GM23338 (cell line): ENCODE measurements at regions not wholly inside any gene's neighbourhood (a gene's known extent, or its start where the extent isn't known, plus 50 kb on each side); places are given as distances from the start of the nearest gene placed in this dataset.

Experiments used
- ATAC-seq: fragments of 200-7000 bp; cut with Tn5 transposase; 3 replicates; pipeline ENCODE4 v1.9.1; 2020
- DNase-seq: peaks from one replicate; pipeline ENCODE4 v3.0.0-alpha.2; 2015; ENCODE audit warnings: low spot score
- H2AFZ ChIP-seq: fragments of 200-600 bp; sonication (generic); 2 replicates; pipeline ENCODE4 v1.8.0; 2016; ENCODE audit warnings: antibody characterized with exemption, mild to moderate bottlenecking, moderate library complexity
- H3F3A ChIP-seq: fragments of 200-600 bp; sonication (generic); replicated peaks from 2 replicates; pipeline ENCODE4 v1.8.0; 2017; ENCODE audit warnings: antibody characterized with exemption, mixed run types, low read depth
- H3K27ac ChIP-seq: fragments of 200-600 bp; sonication (generic); 2 replicates; pipeline ENCODE4 v1.6.1; 2016; ENCODE audit warnings: low read depth
- H3K27me3 ChIP-seq: fragments of 200-600 bp; sonication (generic); 2 replicates; pipeline ENCODE4 v1.8.0; 2016; ENCODE audit warnings: mild to moderate bottlenecking, mixed run types, moderate library complexity; ENCODE audit not compliant: insufficient read depth
- H3K36me3 ChIP-seq: fragments of 200-600 bp; sonication (generic); 2 replicates; pipeline ENCODE4 v1.8.0; 2016; ENCODE audit warnings: mild to moderate bottlenecking; ENCODE audit not compliant: insufficient read depth
- H3K4me1 ChIP-seq: fragments of 200-600 bp; sonication (generic); 2 replicates; pipeline ENCODE4 v1.8.0; 2016; ENCODE audit warnings: mild to moderate bottlenecking, moderate library complexity; ENCODE audit not compliant: insufficient read depth
- H3K4me2 ChIP-seq: fragments of 200-600 bp; sonication (generic); 2 replicates; pipeline ENCODE4 v1.7.1; 2017; ENCODE audit warnings: mixed run types
- H3K4me3 ChIP-seq: fragments of 200-600 bp; sonication (generic); 2 replicates; pipeline ENCODE4 v1.6.1; 2016; ENCODE audit warnings: mixed run types
- H3K79me2 ChIP-seq: fragments of 200-600 bp; sonication (generic); replicated peaks from 2 replicates; pipeline ENCODE4 v1.8.0; 2017; ENCODE audit warnings: mild to moderate bottlenecking; ENCODE audit not compliant: insufficient read depth
- H3K9me2 ChIP-seq: fragments of 200-600 bp; sonication (generic); 2 replicates; pipeline ENCODE4 v1.8.0; 2017; ENCODE audit not compliant: insufficient read depth
- H4K20me1 ChIP-seq: fragments of 200-600 bp; sonication (generic); replicated peaks from 2 replicates; pipeline ENCODE4 v1.8.0; 2017; ENCODE audit warnings: mild to moderate bottlenecking; ENCODE audit not compliant: insufficient read depth
- H3K27ac Mint-ChIP-seq: 2 replicates; pipeline ENCODE4 v1.8.0; 2020; ENCODE audit warnings: inconsistent platforms, mild to moderate bottlenecking, moderate library complexity, mixed read lengths
- H3K27me3 Mint-ChIP-seq: 3 replicates; pipeline ENCODE4 v1.8.0; 2022; ENCODE audit warnings: low read depth, mild to moderate bottlenecking, moderate library complexity, mixed read lengths, inconsistent platforms; ENCODE audit not compliant: insufficient read depth, poor library complexity
- H3K36me3 Mint-ChIP-seq: 3 replicates; pipeline ENCODE4 v1.8.0; 2021; ENCODE audit warnings: low read depth, mild to moderate bottlenecking, inconsistent platforms, moderate library complexity, mixed read lengths
- H3K4me1 Mint-ChIP-seq: 3 replicates; pipeline ENCODE4 v1.8.0; 2020; ENCODE audit warnings: mild to moderate bottlenecking, inconsistent platforms, mixed read lengths
- H3K4me3 Mint-ChIP-seq: 3 replicates; pipeline ENCODE4 v1.8.0; 2021; ENCODE audit warnings: moderate library complexity, mild to moderate bottlenecking, inconsistent platforms, mixed read lengths
- H3K9me3 Mint-ChIP-seq: 3 replicates; pipeline ENCODE4 v1.8.0; 2020; ENCODE audit warnings: moderate library complexity, mild to moderate bottlenecking, inconsistent platforms, mixed read lengths
- EZH2phosphoT487 ChIP-seq: fragments of 200-600 bp; sonication (generic); IDR thresholded peaks from one replicate; pipeline ENCODE4 v1.8.1; 2018; ENCODE audit warnings: antibody characterized with exemption; ENCODE audit not compliant: unreplicated experiment
- JUNB ChIP-seq: IDR thresholded peaks from one replicate; pipeline ENCODE4 v1.6.1; 2016; ENCODE audit warnings: antibody characterized with exemption; ENCODE audit not compliant: unreplicated experiment
- ZNF331 ChIP-seq: fragments of 250-450 bp; sonication (Bioruptor Pico); IDR thresholded peaks from 2 replicates; pipeline ENCODE4 v1.5.0; 2020; ENCODE audit warnings: low read depth, mild to moderate bottlenecking, moderate library complexity
- TF ChIP-seq, protein P1 (sequence below): IDR thresholded peaks from one replicate; pipeline ENCODE4 v1.6.1; 2018; ENCODE audit warnings: antibody characterized with exemption; ENCODE audit not compliant: unreplicated experiment
- TF ChIP-seq, protein P2 (sequence below): fragments of 250-450 bp; sonication (Bioruptor Pico); IDR thresholded peaks from 2 replicates; pipeline ENCODE4 v1.5.0; 2020; ENCODE audit warnings: mild to moderate bottlenecking, moderate library complexity

- Histone ChIP-seq H4K20me1 (no peaks in the 10 kb centered on the region), H3K27me3 (no peaks in the 10 kb centered on the region), H2AFZ (no peak overlapping the region), H3K4me3 (no peak overlapping the region), H3K27ac (no peak overlapping the region), H3K36me3 (no peaks in the 10 kb centered on the region; the same call in 1 of the 2 replicates), H3K9me2 (peaks cover 3% of the 10 kb centered on the region; the same call in 1 of the 2 replicates), H3K4me2 (no peak overlapping the region), H3F3A (no peaks in the 10 kb centered on the region), H3K79me2 (no peaks in the 10 kb centered on the region), H3K4me1 (no peaks in the 10 kb centered on the region)
- no peak overlapping the region for H3K27ac Mint-ChIP-seq
- TF ChIP-seq, protein P1, sequence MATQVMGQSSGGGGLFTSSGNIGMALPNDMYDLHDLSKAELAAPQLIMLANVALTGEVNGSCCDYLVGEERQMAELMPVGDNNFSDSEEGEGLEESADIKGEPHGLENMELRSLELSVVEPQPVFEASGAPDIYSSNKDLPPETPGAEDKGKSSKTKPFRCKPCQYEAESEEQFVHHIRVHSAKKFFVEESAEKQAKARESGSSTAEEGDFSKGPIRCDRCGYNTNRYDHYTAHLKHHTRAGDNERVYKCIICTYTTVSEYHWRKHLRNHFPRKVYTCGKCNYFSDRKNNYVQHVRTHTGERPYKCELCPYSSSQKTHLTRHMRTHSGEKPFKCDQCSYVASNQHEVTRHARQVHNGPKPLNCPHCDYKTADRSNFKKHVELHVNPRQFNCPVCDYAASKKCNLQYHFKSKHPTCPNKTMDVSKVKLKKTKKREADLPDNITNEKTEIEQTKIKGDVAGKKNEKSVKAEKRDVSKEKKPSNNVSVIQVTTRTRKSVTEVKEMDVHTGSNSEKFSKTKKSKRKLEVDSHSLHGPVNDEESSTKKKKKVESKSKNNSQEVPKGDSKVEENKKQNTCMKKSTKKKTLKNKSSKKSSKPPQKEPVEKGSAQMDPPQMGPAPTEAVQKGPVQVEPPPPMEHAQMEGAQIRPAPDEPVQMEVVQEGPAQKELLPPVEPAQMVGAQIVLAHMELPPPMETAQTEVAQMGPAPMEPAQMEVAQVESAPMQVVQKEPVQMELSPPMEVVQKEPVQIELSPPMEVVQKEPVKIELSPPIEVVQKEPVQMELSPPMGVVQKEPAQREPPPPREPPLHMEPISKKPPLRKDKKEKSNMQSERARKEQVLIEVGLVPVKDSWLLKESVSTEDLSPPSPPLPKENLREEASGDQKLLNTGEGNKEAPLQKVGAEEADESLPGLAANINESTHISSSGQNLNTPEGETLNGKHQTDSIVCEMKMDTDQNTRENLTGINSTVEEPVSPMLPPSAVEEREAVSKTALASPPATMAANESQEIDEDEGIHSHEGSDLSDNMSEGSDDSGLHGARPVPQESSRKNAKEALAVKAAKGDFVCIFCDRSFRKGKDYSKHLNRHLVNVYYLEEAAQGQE, result no peak
- TF ChIP-seq ZNF331 (CRISPR knock-in tag) (no peak), EZH2phosphoT487 (no peak), JUNB (no peak)
- TF ChIP-seq, protein P2, sequence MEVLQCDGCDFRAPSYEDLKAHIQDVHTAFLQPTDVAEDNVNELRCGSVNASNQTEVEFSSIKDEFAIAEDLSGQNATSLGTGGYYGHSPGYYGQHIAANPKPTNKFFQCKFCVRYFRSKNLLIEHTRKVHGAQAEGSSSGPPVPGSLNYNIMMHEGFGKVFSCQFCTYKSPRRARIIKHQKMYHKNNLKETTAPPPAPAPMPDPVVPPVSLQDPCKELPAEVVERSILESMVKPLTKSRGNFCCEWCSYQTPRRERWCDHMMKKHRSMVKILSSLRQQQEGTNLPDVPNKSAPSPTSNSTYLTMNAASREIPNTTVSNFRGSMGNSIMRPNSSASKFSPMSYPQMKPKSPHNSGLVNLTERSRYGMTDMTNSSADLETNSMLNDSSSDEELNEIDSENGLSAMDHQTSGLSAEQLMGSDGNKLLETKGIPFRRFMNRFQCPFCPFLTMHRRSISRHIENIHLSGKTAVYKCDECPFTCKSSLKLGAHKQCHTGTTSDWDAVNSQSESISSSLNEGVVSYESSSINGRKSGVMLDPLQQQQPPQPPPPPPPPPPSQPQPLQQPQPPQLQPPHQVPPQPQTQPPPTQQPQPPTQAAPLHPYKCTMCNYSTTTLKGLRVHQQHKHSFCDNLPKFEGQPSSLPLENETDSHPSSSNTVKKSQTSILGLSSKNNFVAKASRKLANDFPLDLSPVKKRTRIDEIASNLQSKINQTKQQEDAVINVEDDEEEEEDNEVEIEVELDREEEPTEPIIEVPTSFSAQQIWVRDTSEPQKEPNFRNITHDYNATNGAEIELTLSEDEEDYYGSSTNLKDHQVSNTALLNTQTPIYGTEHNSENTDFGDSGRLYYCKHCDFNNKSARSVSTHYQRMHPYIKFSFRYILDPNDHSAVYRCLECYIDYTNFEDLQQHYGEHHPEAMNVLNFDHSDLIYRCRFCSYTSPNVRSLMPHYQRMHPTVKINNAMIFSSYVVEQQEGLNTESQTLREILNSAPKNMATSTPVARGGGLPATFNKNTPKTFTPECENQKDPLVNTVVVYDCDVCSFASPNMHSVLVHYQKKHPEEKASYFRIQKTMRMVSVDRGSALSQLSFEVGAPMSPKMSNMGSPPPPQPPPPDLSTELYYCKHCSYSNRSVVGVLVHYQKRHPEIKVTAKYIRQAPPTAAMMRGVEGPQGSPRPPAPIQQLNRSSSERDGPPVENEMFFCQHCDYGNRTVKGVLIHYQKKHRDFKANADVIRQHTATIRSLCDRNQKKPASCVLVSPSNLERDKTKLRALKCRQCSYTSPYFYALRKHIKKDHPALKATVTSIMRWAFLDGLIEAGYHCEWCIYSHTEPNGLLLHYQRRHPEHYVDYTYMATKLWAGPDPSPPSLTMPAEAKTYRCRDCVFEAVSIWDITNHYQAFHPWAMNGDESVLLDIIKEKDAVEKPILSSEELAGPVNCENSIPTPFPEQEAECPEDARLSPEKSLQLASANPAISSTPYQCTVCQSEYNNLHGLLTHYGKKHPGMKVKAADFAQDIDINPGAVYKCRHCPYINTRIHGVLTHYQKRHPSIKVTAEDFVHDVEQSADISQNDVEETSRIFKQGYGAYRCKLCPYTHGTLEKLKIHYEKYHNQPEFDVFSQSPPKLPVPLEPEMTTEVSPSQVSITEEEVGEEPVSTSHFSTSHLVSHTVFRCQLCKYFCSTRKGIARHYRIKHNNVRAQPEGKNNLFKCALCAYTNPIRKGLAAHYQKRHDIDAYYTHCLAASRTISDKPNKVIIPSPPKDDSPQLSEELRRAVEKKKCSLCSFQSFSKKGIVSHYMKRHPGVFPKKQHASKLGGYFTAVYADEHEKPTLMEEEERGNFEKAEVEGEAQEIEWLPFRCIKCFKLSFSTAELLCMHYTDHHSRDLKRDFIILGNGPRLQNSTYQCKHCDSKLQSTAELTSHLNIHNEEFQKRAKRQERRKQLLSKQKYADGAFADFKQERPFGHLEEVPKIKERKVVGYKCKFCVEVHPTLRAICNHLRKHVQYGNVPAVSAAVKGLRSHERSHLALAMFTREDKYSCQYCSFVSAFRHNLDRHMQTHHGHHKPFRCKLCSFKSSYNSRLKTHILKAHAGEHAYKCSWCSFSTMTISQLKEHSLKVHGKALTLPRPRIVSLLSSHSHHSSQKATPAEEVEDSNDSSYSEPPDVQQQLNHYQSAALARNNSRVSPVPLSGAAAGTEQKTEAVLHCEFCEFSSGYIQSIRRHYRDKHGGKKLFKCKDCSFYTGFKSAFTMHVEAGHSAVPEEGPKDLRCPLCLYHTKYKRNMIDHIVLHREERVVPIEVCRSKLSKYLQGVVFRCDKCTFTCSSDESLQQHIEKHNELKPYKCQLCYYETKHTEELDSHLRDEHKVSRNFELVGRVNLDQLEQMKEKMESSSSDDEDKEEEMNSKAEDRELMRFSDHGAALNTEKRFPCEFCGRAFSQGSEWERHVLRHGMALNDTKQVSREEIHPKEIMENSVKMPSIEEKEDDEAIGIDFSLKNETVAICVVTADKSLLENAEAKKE (CRISPR knock-in tag), result no peak
- peaks cover 4% of the 10 kb centered on the region; the same call in 1 of the 3 replicates for H3K36me3 Mint-ChIP-seq
- no peak overlapping the region for H3K4me3 Mint-ChIP-seq
- DNase-seq (no peak), ATAC-seq (no peak)
- H3K9me3 Mint-ChIP-seq, result peaks cover 6% of the 10 kb centered on the region; the same call in 2 of the 3 replicates
- H3K4me1 Mint-ChIP-seq, result peaks cover 5% of the 10 kb centered on the region; the same call in 2 of the 3 replicates
- H3K27me3 Mint-ChIP-seq, result no peaks in the 10 kb centered on the region
Measured at GRCh38 chr1:59201341-59201740, 95.6 kb upstream of the FGGY start.
